ENCODE measurements at regions not wholly inside any gene's neighbourhood (a gene's known extent, or its start where the extent isn't known, plus 50 kb on each side); places are given as distances from the start of the nearest gene placed in this dataset.

GRCh38 chr18:37937287-37937686 is 371.7 kb upstream of the CELF4 start:
- in situ Hi-C loops (cut with MboI; ENCODE audit: low pct_ligation_motif_present in 1 of 4, low pct_unique_long_range_greater_than_20kb in 1 of 4, low sequenced_read_pairs in 3 of 4) (loop anchor here in 1 of 4 donors (25.0 kb wide), 1 partner anchor 100 kb away; no protein-coding TSS in a partner anchor), intact Hi-C loops (cut with DNase I; ENCODE audit: low total_unique reads) (no loop called here)
- WGBS, 2 donors (ENCODE audit: low coverage in 1 of 2): 74 to 81% methylated on average over 3 to 6 of the region's 6 CpGs
- Histone ChIP-seq H3K4me3 (no peak overlapping the region), H3K36me3 (no peaks in the 10 kb centered on the region), H3K27me3 (no peaks in the 10 kb centered on the region), H3K9me3 (no peaks in the 10 kb centered on the region), H3K4me1 (no peaks in the 10 kb centered on the region), H3K27ac (no peak overlapping the region)
- TF ChIP-seq EP300 (IDR thresholded peaks at IDR 0.05; ENCODE audit: low read depth): no peak
- no peak for TF ChIP-seq POLR2A (IDR thresholded peaks at IDR 0.05)
- TF ChIP-seq POLR2AphosphoS5 (IDR thresholded peaks at IDR 0.05): no peak
- TF ChIP-seq, protein P1, sequence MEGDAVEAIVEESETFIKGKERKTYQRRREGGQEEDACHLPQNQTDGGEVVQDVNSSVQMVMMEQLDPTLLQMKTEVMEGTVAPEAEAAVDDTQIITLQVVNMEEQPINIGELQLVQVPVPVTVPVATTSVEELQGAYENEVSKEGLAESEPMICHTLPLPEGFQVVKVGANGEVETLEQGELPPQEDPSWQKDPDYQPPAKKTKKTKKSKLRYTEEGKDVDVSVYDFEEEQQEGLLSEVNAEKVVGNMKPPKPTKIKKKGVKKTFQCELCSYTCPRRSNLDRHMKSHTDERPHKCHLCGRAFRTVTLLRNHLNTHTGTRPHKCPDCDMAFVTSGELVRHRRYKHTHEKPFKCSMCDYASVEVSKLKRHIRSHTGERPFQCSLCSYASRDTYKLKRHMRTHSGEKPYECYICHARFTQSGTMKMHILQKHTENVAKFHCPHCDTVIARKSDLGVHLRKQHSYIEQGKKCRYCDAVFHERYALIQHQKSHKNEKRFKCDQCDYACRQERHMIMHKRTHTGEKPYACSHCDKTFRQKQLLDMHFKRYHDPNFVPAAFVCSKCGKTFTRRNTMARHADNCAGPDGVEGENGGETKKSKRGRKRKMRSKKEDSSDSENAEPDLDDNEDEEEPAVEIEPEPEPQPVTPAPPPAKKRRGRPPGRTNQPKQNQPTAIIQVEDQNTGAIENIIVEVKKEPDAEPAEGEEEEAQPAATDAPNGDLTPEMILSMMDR (IDR thresholded peaks at IDR 0.05): no peak
- DNase-seq: no peak

- Histone ChIP-seq H3K36me3 (no peaks in the 10 kb centered on the region), H3K27me3 (no peaks in the 10 kb centered on the region), H3K4me3 (no peak overlapping the region), H3K27ac (no peak overlapping the region), H3K9me3 (no peaks in the 10 kb centered on the region), H3K4me1 (no peaks in the 10 kb centered on the region)
- TF ChIP-seq POLR2AphosphoS5 (IDR thresholded peaks at IDR 0.05): no peak
- 71 to 90% methylated on average over 2 of the region's 2 CpGs for WGBS, 2 donors (ENCODE audit: low coverage in 1 of 2)
- intact Hi-C loops (cut with DNase I; ENCODE audit: low total_unique reads) (no loop called here), in situ Hi-C loops (cut with MboI; ENCODE audit: low pct_ligation_motif_present in 1 of 4, low pct_unique_long_range_greater_than_20kb in 1 of 4, low sequenced_read_pairs in 3 of 4) (loop anchor here in 1 of 4 donors (25.0 kb wide), 1 partner anchor 98 kb away; no protein-coding TSS in a partner anchor)
- no peak for DNase-seq
These were observed 369.5 kb upstream of the CELF4 start for GRCh38 chr18:37935086-37935485.

GRCh38 chr18:37930640-37931039 is 365.0 kb upstream of the CELF4 start:
- in situ Hi-C loops (cut with MboI; ENCODE audit: low pct_ligation_motif_present in 1 of 4, low pct_unique_long_range_greater_than_20kb in 1 of 4, low sequenced_read_pairs in 3 of 4) (loop anchor here in 1 of 4 donors (25.0 kb wide), 1 partner anchor 93 kb away; no protein-coding TSS in a partner anchor), intact Hi-C loops (cut with DNase I; ENCODE audit: low total_unique reads) (no loop called here)
- no peak for DNase-seq
- Histone ChIP-seq H3K9me3 (no peaks in the 10 kb centered on the region), H3K36me3 (no peaks in the 10 kb centered on the region), H3K27me3 (no peaks in the 10 kb centered on the region), H3K4me3 (no peak overlapping the region), H3K4me1 (no peaks in the 10 kb centered on the region), H3K27ac (no peak overlapping the region)
- TF ChIP-seq EP300 (IDR thresholded peaks at IDR 0.05; ENCODE audit: low read depth): no peak
- TF ChIP-seq, protein P1 (IDR thresholded peaks at IDR 0.05): no peak
- TF ChIP-seq POLR2AphosphoS5 (IDR thresholded peaks at IDR 0.05): no peak
- WGBS, 2 donors (ENCODE audit: low coverage in 1 of 2): 70% methylated on average over 4 of the region's 4 CpGs

DNA sequence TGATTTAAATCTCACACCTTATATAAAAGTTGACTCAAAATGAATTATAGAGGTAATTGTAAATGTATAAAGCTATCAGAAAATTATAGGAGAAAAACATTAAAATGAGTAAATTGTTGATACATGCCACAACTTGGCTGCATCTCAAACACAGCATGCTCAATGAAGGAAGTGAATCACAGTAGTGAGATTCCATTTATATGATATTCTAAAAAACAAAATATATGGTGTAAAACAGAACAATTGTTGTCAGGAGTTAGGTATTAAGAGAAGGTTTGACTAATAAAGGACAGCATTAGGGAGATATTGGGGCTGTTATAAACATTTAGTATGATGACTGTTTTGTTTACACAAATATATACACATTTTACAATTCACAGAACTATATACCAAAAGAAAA is 356.6 kb upstream of the CELF4 start:
- no peaks in the 10 kb centered on the region for H3K9me3 ChIP-seq
- H3K27ac ChIP-seq: no peak overlapping the region
- intact Hi-C loops (cut with DNase I; ENCODE audit: low total_unique reads) (no loop called here), in situ Hi-C loops (cut with MboI; ENCODE audit: low pct_ligation_motif_present in 1 of 4, low pct_unique_long_range_greater_than_20kb in 1 of 4, low sequenced_read_pairs in 3 of 4) (no loop called here)
- H3K36me3 ChIP-seq: no peaks in the 10 kb centered on the region
- TF ChIP-seq, protein P1 (IDR thresholded peaks at IDR 0.05): no peak
- TF ChIP-seq POLR2A (IDR thresholded peaks at IDR 0.05): no peak
- no peak for TF ChIP-seq EP300 (IDR thresholded peaks at IDR 0.05; ENCODE audit: low read depth)
- H3K4me1 ChIP-seq: no peaks in the 10 kb centered on the region
- H3K27me3 ChIP-seq: no peaks in the 10 kb centered on the region
- DNase-seq: no peak
- H3K4me3 ChIP-seq: no peak overlapping the region

DNA sequence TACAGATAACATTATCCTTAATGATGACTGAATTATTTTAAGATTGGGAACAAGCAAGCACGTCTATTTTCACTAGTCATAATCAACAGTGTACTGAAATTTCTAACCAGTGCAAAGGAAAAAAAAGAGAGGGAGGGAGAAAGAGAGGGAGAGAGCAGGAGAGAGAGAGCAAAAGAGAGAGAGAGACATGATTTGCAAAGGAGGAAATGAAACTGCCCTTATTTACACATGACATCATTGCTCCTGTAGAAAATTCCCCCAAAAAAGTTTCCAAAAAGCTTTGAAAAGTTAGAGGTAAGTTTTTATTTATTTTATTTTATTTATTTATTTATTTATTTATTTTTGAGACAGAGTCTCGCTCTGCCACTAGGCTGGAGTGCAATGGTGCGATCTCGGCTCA is 355.3 kb upstream of the CELF4 start:
- TF ChIP-seq POLR2AphosphoS5 (IDR thresholded peaks at IDR 0.05): no peak
- TF ChIP-seq EP300 (IDR thresholded peaks at IDR 0.05; ENCODE audit: low read depth): no peak
- TF ChIP-seq, protein P1 (IDR thresholded peaks at IDR 0.05): no peak
- no peak for TF ChIP-seq POLR2A (IDR thresholded peaks at IDR 0.05)
- in situ Hi-C loops (cut with MboI; ENCODE audit: low pct_ligation_motif_present in 1 of 4, low pct_unique_long_range_greater_than_20kb in 1 of 4, low sequenced_read_pairs in 3 of 4) (no loop called here), intact Hi-C loops (cut with DNase I; ENCODE audit: low total_unique reads) (no loop called here)
- Histone ChIP-seq H3K27me3 (no peaks in the 10 kb centered on the region), H3K9me3 (no peaks in the 10 kb centered on the region), H3K4me3 (no peak overlapping the region), H3K36me3 (no peaks in the 10 kb centered on the region), H3K4me1 (no peaks in the 10 kb centered on the region), H3K27ac (no peak overlapping the region)
- DNase-seq: no peak
- 56 to 82% methylated on average over 1 to 4 of the region's 4 CpGs for WGBS, 2 donors (ENCODE audit: low coverage in 1 of 2)
